ENCODE measurements at regions not wholly inside any gene's neighbourhood (a gene's known extent, or its start where the extent isn't known, plus 50 kb on each side); places are given as distances from the start of the nearest gene placed in this dataset.

- Histone ChIP-seq H3K27me3 (peaks cover 3% of the 10 kb centered on the region), H3K27ac (no peak overlapping the region), H3K4me3 (ENCODE audit: low read depth in 1 of 2, low read length in 1 of 2) (no peak overlapping the region), H3K4me1 (ENCODE audit: control insufficient read depth in 1 of 2, insufficient read depth in 1 of 2, low read depth in 1 of 2, low read length in 1 of 2) (no peaks in the 10 kb centered on the region), H3K36me3 (no peaks in the 10 kb centered on the region), H3K9me3 (no peaks in the 10 kb centered on the region)
- no peak for TF ChIP-seq CTCF (IDR thresholded peaks at IDR 0.05)
These were observed 76.2 kb upstream of the GRXCR1 start for GRCh38 chr4:42816189-42816879.

- no peak for TF ChIP-seq CTCF (IDR thresholded peaks at IDR 0.05)
- Histone ChIP-seq H3K4me1 (ENCODE audit: control insufficient read depth in 1 of 2, insufficient read depth in 1 of 2, low read depth in 1 of 2, low read length in 1 of 2) (no peaks in the 10 kb centered on the region), H3K36me3 (no peaks in the 10 kb centered on the region), H3K4me3 (ENCODE audit: low read depth in 1 of 2, low read length in 1 of 2) (no peak overlapping the region), H3K9me3 (no peaks in the 10 kb centered on the region), H3K27me3 (no peaks in the 10 kb centered on the region), H3K27ac (no peak overlapping the region)
These were observed 83.0 kb upstream of the GRXCR1 start for GRCh38 chr4:42809419-42810084.

GRCh38 chr4:42806303-42806835 lies 86.1 kb upstream of the GRXCR1 start:
- Histone ChIP-seq H3K27ac (no peak overlapping the region), H3K4me1 (ENCODE audit: control insufficient read depth in 1 of 2, insufficient read depth in 1 of 2, low read depth in 1 of 2, low read length in 1 of 2) (no peaks in the 10 kb centered on the region), H3K4me3 (ENCODE audit: low read depth in 1 of 2, low read length in 1 of 2) (no peak overlapping the region), H3K36me3 (no peaks in the 10 kb centered on the region), H3K27me3 (no peaks in the 10 kb centered on the region), H3K9me3 (no peaks in the 10 kb centered on the region)
- no peak for TF ChIP-seq CTCF (IDR thresholded peaks at IDR 0.05)

GRCh38 chr4:42789041-42789567 lies 103.4 kb upstream of the GRXCR1 start:
- no peaks in the 10 kb centered on the region for H3K36me3 ChIP-seq
- no peaks in the 10 kb centered on the region for H3K27me3 ChIP-seq
- no peak overlapping the region for H3K27ac ChIP-seq
- no peaks in the 10 kb centered on the region for H3K4me1 ChIP-seq (ENCODE audit: control insufficient read depth in 1 of 2, insufficient read depth in 1 of 2, low read depth in 1 of 2, low read length in 1 of 2)
- no peak overlapping the region for H3K4me3 ChIP-seq (ENCODE audit: low read depth in 1 of 2, low read length in 1 of 2)
- no peaks in the 10 kb centered on the region for H3K9me3 ChIP-seq
- no peak for TF ChIP-seq CTCF (IDR thresholded peaks at IDR 0.05)

- no peak for TF ChIP-seq CTCF (IDR thresholded peaks at IDR 0.05)
These were observed 105.4 kb upstream of the GRXCR1 start for GRCh38 chr4:42787079-42787463.

More at GRCh38 chr4:42787079-42787463, 105.4 kb upstream of the GRXCR1 start:
- H3K4me3 ChIP-seq (ENCODE audit: low read depth in 1 of 2, low read length in 1 of 2) = no peak overlapping the region
- H3K27me3 ChIP-seq = no peaks in the 10 kb centered on the region
- H3K27ac ChIP-seq = no peak overlapping the region
- no peaks in the 10 kb centered on the region for H3K4me1 ChIP-seq (ENCODE audit: control insufficient read depth in 1 of 2, insufficient read depth in 1 of 2, low read depth in 1 of 2, low read length in 1 of 2)
- no peaks in the 10 kb centered on the region for H3K36me3 ChIP-seq
- no peaks in the 10 kb centered on the region for H3K9me3 ChIP-seq
